Psoas muscle (tissue), 7 donors: ENCODE measurements at regions not wholly inside any gene's neighbourhood (a gene's known extent, or its start where the extent isn't known, plus 50 kb on each side); places are given as distances from the start of the nearest gene placed in this dataset.

Source experiments
- ATAC-seq, 4 donors: fragments of 200-7000 bp; cut with Tn5 transposase; one replicate each; pipeline ENCODE4 v1.9.1; 2020; ENCODE audit warnings: moderate library complexity in 3 of 4, mild to moderate bottlenecking in 2 of 4
- DNase-seq, 2 donors: peaks; one replicate each; pipeline ENCODE4 v3.0.0-alpha.2; 2020
- H3K27ac ChIP-seq: fragments of 200-600 bp; one replicate; pipeline ENCODE4 v1.8.0; 2022
- H3K27me3 ChIP-seq, 3 donors: fragments of 200-600 bp in 1 of 3; one replicate each; pipeline versions ENCODE4 v1.6.1 to v1.8.0; 2013 to 2022; ENCODE audit warnings: low read length in 2 of 3, mild to moderate bottlenecking in 2 of 3, moderate library complexity in 1 of 3; ENCODE audit not compliant: insufficient read depth in 3 of 3
- H3K36me3 ChIP-seq, 2 donors: fragments of 200-600 bp in 1 of 2; one replicate each; pipeline versions ENCODE4 v1.6.1 to v1.8.0; 2013 to 2022; ENCODE audit warnings: low read depth in 1 of 2, mild to moderate bottlenecking in 1 of 2, moderate library complexity in 1 of 2; ENCODE audit not compliant: insufficient read depth in 1 of 2
- H3K4me1 ChIP-seq: fragments of 200-600 bp; one replicate; pipeline ENCODE4 v1.8.0; 2022
- H3K4me3 ChIP-seq: fragments of 200-600 bp; one replicate; pipeline ENCODE4 v1.8.0; 2022; ENCODE audit warnings: mild to moderate bottlenecking
- H3K9me3 ChIP-seq: fragments of 200-600 bp; one replicate; pipeline ENCODE4 v1.8.0; 2022
- WGBS, 3 donors: extraction: QIAGEN DNeasy Blood & Tissue Kit; methylation state at CpG; one replicate each; pipeline versions ENCODE4 v1.1.6 to v1.1.7; 2013; 5-methylcytosine and 5-hydroxymethylcytosine counted together
- intact Hi-C, 2 donors: fragments of 100-400 bp; cut with DNase I; formaldehyde crosslinking; loops; one replicate each; pipeline versions ENCODE4 v1.11.0 to v1.14.2; 2022
- TF ChIP-seq, protein P1 (sequence below): fragments of 200-600 bp; IDR thresholded peaks from one replicate; pipeline ENCODE4 v1.8.0; 2022; ENCODE audit warnings: antibody characterized with exemption
- donor health status: healthy with polysubstance abuse.
- donor health status: DM: no; HTN: no; CAD: no; lungs with moderate emphysema.
- donor health status: Bipolar disorder and iron deficiency.
- donor health status: healthy.
- donor health status: DM: yes; HTN: yes; CAD: no.
- donor health status: DM: no; HTN: no; CAD: no.
- donor health status: DM: yes; HTN: yes; CAD: no.

- 87 to 92% (median 89%) methylated on average over 2 of the region's 2 CpGs for WGBS, 3 donors
- Histone ChIP-seq H3K36me3 (no peaks in the 10 kb centered on the region), H3K27ac (no peak overlapping the region), H3K9me3 (no peaks in the 10 kb centered on the region), H3K4me1 (no peaks in the 10 kb centered on the region), H3K4me3 (no peak overlapping the region), H3K27me3 (no peaks in the 10 kb centered on the region)
- TF ChIP-seq, protein P1, sequence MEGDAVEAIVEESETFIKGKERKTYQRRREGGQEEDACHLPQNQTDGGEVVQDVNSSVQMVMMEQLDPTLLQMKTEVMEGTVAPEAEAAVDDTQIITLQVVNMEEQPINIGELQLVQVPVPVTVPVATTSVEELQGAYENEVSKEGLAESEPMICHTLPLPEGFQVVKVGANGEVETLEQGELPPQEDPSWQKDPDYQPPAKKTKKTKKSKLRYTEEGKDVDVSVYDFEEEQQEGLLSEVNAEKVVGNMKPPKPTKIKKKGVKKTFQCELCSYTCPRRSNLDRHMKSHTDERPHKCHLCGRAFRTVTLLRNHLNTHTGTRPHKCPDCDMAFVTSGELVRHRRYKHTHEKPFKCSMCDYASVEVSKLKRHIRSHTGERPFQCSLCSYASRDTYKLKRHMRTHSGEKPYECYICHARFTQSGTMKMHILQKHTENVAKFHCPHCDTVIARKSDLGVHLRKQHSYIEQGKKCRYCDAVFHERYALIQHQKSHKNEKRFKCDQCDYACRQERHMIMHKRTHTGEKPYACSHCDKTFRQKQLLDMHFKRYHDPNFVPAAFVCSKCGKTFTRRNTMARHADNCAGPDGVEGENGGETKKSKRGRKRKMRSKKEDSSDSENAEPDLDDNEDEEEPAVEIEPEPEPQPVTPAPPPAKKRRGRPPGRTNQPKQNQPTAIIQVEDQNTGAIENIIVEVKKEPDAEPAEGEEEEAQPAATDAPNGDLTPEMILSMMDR: no peak
- ATAC-seq: no peak
- intact Hi-C loops: no loop called here
- no peak for DNase-seq
Observed at GRCh38 chr7:17620566-17620965, 319.7 kb downstream of the SNX13 start.

DNA sequence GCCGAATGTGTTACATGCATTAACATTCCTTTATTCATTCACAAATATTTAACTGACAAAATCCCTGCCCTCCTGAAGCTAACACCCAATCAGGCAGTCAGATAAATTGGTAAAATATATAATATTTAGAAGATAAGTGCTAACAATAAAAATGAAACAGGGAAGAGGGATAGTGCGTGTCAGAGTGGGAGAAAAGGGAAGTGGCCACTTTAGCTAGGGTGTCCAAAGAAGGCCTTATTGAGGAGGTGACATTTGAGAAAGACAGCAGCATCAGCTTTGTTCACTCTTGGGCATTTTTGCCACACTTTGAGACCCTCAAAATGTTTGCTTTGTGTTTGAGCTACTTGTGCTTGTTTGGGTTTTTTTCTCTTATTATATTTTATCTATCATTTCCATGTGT lies 317.8 kb downstream of the SNX13 start:
- no peak overlapping the region for H3K27ac ChIP-seq
- H3K27me3 ChIP-seq: no peaks in the 10 kb centered on the region
- ATAC-seq (no peak), DNase-seq (no peak)
- no peak overlapping the region for H3K4me3 ChIP-seq
- no peaks in the 10 kb centered on the region for H3K36me3 ChIP-seq
- TF ChIP-seq, protein P1: no peak
- H3K9me3 ChIP-seq: no peaks in the 10 kb centered on the region
- no peaks in the 10 kb centered on the region for H3K4me1 ChIP-seq
- 88 to 90% (median 89%) methylated on average over 2 of the region's 2 CpGs for WGBS, 3 donors
- intact Hi-C loops: no loop called here

GRCh38 chr7:17623546-17624185 lies 316.6 kb downstream of the SNX13 start:
- Histone ChIP-seq H3K9me3 (no peaks in the 10 kb centered on the region), H3K4me3 (no peak overlapping the region), H3K36me3 (no peaks in the 10 kb centered on the region), H3K27me3 (no peaks in the 10 kb centered on the region), H3K4me1 (no peaks in the 10 kb centered on the region), H3K27ac (no peak overlapping the region)
- intact Hi-C loops: no loop called here
- DNase-seq (no peak), ATAC-seq (no peak)
- TF ChIP-seq, protein P1: no peak

DNA sequence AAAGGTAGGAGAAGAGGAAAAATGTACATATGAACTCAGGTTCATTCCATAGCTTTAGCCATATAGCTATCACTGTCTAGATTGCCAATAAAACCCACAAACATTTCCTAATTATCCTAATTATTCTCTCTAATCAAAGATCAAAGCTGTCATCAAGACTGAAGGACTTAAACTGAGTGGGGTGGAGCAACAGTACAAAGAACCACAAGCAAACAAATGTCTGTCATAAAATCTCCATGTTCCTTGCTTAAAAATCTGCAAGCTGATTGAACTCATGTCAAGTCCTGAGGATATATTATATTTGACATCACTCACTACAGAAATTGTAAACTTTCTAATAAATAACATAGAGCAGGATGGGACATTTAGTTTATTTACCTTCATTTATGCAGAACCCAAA lies 315.9 kb downstream of the SNX13 start:
- H3K27me3 ChIP-seq: no peaks in the 10 kb centered on the region
- H3K27ac ChIP-seq: no peak overlapping the region
- TF ChIP-seq, protein P1: no peak
- intact Hi-C loops: no loop called here
- no peaks in the 10 kb centered on the region for H3K4me1 ChIP-seq
- no peak overlapping the region for H3K4me3 ChIP-seq
- no peaks in the 10 kb centered on the region for H3K36me3 ChIP-seq
- DNase-seq (no peak), ATAC-seq (no peak)
- no peaks in the 10 kb centered on the region for H3K9me3 ChIP-seq

GRCh38 chr7:17625043-17625442 lies 315.3 kb downstream of the SNX13 start:
- no peaks in the 10 kb centered on the region for H3K4me1 ChIP-seq
- H3K4me3 ChIP-seq: no peak overlapping the region
- no peak overlapping the region for H3K27ac ChIP-seq
- 84 to 88% (median 85%) methylated on average over 3 of the region's 3 CpGs for WGBS, 3 donors
- H3K27me3 ChIP-seq: no peaks in the 10 kb centered on the region
- no peaks in the 10 kb centered on the region for H3K9me3 ChIP-seq
- TF ChIP-seq, protein P1: no peak
- intact Hi-C loops: no loop called here
- H3K36me3 ChIP-seq: no peaks in the 10 kb centered on the region
- DNase-seq (no peak), ATAC-seq (no peak)
